ENCODE measurements at regions not wholly inside any gene's neighbourhood (a gene's known extent, or its start where the extent isn't known, plus 50 kb on each side); places are given as distances from the start of the nearest gene placed in this dataset.
"Not testable (repeated sequence)": the region's sequence is repeated elsewhere in the genome, so short reads cannot be mapped to it uniquely, and the experiment has no call there.

DNA sequence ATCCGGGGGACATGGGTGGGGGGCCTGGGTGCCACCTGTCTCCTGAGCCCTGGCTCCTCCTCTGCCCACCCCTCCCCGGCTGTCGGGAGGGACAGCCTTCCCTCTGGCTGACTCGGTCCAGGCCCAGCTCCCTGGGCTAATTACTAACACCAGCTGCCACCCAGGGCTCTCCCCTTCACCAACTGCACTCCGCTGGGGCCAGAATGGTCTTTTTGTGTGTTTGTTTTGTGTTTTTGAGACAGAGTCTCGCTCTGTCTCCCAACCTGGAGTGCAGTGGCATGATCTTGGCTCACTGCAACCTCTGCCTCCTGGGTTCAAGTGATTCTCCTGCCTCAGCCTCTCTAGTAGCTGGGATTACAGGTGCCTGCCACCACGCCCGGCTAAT is 126.9 kb upstream of the SMURF2 start:
- not testable (repeated sequence) for H3K27ac Mint-ChIP-seq; H3K36me3 Mint-ChIP-seq (ENCODE audit: low read depth); H3K27me3 Mint-ChIP-seq (ENCODE audit: low read depth); H3K9me3 Mint-ChIP-seq; H3K4me1 Mint-ChIP-seq; H3K4me3 Mint-ChIP-seq

GRCh38 chr17:64788286-64789060 is 126.4 kb upstream of the SMURF2 start:
- Mint-ChIP-seq H3K27me3 (ENCODE audit: low read depth) (peaks cover 9% of the 10 kb centered on the region), H3K27ac (no peak overlapping the region), H3K36me3 (ENCODE audit: low read depth) (peaks cover 7% of the 10 kb centered on the region), H3K9me3 (no peaks in the 10 kb centered on the region), H3K4me3 (no peak overlapping the region), H3K4me1 (peaks cover 6% of the 10 kb centered on the region)
- TF ChIP-seq CTCF (IDR thresholded peaks at IDR 0.05; ENCODE audit: unreplicated experiment in 3 of 3): no peak

GRCh38 chr17:64787921-64788271 is 125.8 kb upstream of the SMURF2 start:
- Mint-ChIP-seq H3K9me3 (no peaks in the 10 kb centered on the region), H3K27me3 (ENCODE audit: low read depth) (peaks cover 13% of the 10 kb centered on the region), H3K36me3 (ENCODE audit: low read depth) (peaks cover 7% of the 10 kb centered on the region), H3K4me1 (peaks cover 6% of the 10 kb centered on the region), H3K4me3 (no peak overlapping the region), H3K27ac (no peak overlapping the region)
- TF ChIP-seq CTCF (IDR thresholded peaks at IDR 0.05; ENCODE audit: unreplicated experiment in 3 of 3): no peak

DNA sequence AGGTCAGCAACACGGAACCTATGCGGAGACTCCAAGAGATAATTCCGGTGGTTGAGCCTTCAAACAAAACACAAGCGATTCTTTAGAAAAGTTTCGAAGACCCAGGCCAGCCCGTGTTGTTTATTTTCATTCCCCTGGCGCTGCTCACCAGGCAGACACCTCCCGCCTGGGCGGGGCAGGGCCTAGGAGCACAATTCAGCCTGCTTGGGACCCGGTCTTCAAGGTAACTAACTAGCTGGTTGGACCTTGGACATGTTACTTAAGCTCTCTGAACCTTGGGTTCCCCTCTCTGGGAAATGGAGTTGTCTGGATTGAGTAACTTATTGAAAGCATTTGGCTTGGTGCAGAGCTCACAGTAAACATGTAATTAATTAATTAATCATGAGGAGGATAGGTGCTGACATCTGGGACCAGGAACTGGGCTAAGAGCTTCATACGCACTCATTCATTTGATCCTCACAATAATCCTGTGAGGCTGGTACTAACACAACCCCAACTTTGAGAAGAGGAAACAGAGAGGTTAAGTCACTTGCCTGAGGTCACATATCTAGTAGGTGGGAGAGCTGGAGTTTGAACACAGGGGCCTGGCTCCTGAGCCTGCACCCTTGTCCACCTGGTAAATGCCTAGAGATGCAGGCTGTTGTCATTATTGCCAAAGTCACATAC is 125.3 kb upstream of the SMURF2 start:
- no peak for TF ChIP-seq CTCF (IDR thresholded peaks at IDR 0.05; ENCODE audit: unreplicated experiment in 3 of 3)
- Mint-ChIP-seq H3K9me3 (no peaks in the 10 kb centered on the region), H3K4me1 (peaks cover 7% of the 10 kb centered on the region), H3K36me3 (ENCODE audit: low read depth) (peaks cover 7% of the 10 kb centered on the region), H3K27me3 (ENCODE audit: low read depth) (peaks cover 16% of the 10 kb centered on the region), H3K27ac (no peak overlapping the region), H3K4me3 (no peak overlapping the region)

DNA sequence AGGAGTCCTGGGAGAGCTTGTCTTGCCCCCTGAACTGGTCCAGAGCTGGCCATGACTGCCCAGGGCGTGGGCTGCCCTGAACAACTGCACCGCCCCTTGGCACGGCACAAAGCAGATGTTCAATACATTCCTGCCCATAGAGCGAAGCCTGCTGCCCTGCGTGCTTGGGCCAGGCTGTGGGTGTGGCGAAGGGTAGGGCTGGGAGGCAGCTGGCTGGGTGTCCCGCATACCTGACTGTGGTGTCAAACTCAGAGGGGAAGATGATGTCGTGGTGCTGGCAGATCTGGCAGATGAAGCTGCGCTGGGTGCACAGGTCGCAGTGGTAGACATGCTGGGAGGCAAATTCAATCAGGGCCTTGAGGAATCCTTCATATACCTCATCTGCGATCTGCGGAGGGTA is 124.2 kb upstream of the SMURF2 start:
- Mint-ChIP-seq H3K4me1 (peaks cover 12% of the 10 kb centered on the region), H3K4me3 (no peak overlapping the region), H3K9me3 (no peaks in the 10 kb centered on the region), H3K27ac (no peak overlapping the region), H3K27me3 (ENCODE audit: low read depth) (peaks cover 26% of the 10 kb centered on the region), H3K36me3 (ENCODE audit: low read depth) (peaks cover 3% of the 10 kb centered on the region)
- no peak for TF ChIP-seq CTCF (IDR thresholded peaks at IDR 0.05; ENCODE audit: unreplicated experiment in 3 of 3)

DNA sequence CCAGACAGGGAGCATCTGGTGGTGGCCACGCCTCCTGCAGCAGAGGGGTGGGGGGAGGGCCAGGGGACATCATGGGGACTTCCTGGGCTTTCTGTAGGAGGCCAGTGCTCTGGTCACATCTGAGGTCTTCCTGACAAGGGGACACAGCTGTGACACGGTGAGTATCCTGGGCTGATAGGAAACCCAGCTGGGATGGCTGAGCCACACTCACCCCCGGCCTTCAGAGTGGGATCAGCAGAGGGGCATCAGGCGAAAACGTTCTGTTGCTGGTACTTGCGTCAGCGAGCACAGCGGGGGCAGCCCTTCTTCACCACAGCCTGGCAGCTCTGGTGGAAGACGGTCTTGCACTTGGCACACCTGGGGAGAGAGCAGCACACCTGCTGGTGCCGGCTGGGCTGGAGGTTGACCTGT is 122.9 kb upstream of the SMURF2 start:
- no peak for TF ChIP-seq CTCF (IDR thresholded peaks at IDR 0.05; ENCODE audit: unreplicated experiment in 3 of 3)
- Mint-ChIP-seq H3K9me3 (no peaks in the 10 kb centered on the region), H3K36me3 (ENCODE audit: low read depth) (peaks cover 3% of the 10 kb centered on the region), H3K27ac (no peak overlapping the region), H3K4me1 (peaks cover 12% of the 10 kb centered on the region), H3K27me3 (ENCODE audit: low read depth) (peaks cover 37% of the 10 kb centered on the region), H3K4me3 (no peak overlapping the region)
